WTC11 (cell line): ENCODE measurements at regions not wholly inside any gene's neighbourhood (a gene's known extent, or its start where the extent isn't known, plus 50 kb on each side); places are given as distances from the start of the nearest gene placed in this dataset.

Experiments
- ARID4B ChIP-seq: sonication (generic); formaldehyde crosslinking; IDR thresholded peaks from 2 replicates; pipeline ENCODE4 v1.8.0; 2023; ENCODE audit warnings: missing genetic modification reagents, mild to moderate bottlenecking, borderline replicate concordance
- ATF3 ChIP-seq: sonication (generic); formaldehyde crosslinking; conservative IDR thresholded peaks from 2 replicates; pipeline ENCODE4 v1.8.1; 2022; ENCODE audit warnings: mild to moderate bottlenecking, missing genetic modification reagents
- CBFB ChIP-seq: sonication (generic); formaldehyde crosslinking; IDR thresholded peaks from 2 replicates; pipeline ENCODE4 v1.8.1; 2022; ENCODE audit warnings: mild to moderate bottlenecking, low read depth, missing genetic modification reagents
- CTCF ChIP-seq: fragments of 200-600 bp; IDR thresholded peaks from 2 replicates; pipeline ENCODE4 v1.8.0; 2022; ENCODE audit warnings: antibody characterized with exemption
- ELF4 ChIP-seq: sonication (generic); formaldehyde crosslinking; IDR thresholded peaks from 2 replicates; pipeline ENCODE4 v1.8.1; 2022; ENCODE audit warnings: low read depth, mild to moderate bottlenecking, moderate library complexity, missing genetic modification reagents
- ETV6 ChIP-seq: sonication (generic); formaldehyde crosslinking; IDR thresholded peaks from 2 replicates; pipeline ENCODE4 v1.8.1; 2022; ENCODE audit warnings: mild to moderate bottlenecking, missing genetic modification reagents
- FOXP4 ChIP-seq: sonication (generic); formaldehyde crosslinking; IDR thresholded peaks from 2 replicates; pipeline ENCODE4 v1.8.0; 2022; ENCODE audit warnings: mild to moderate bottlenecking, missing genetic modification reagents
- MAX ChIP-seq: sonication (generic); formaldehyde crosslinking; IDR thresholded peaks from 2 replicates; pipeline ENCODE4 v1.8.0; 2022; ENCODE audit warnings: mild to moderate bottlenecking, missing genetic modification reagents
- SOX15 ChIP-seq: fragments of 250-450 bp; sonication (Bioruptor Pico); IDR thresholded peaks from 2 replicates; pipeline ENCODE4 v1.9.0; 2021; ENCODE audit warnings: mild to moderate bottlenecking
- TCF7 ChIP-seq: sonication (generic); formaldehyde crosslinking; IDR thresholded peaks from 2 replicates; pipeline ENCODE4 v1.8.0; 2022; ENCODE audit warnings: mild to moderate bottlenecking, low read depth, missing genetic modification reagents, moderate library complexity
- TEAD4 ChIP-seq: sonication (generic); formaldehyde crosslinking; IDR thresholded peaks from 2 replicates; pipeline ENCODE4 v1.8.0; 2022; ENCODE audit warnings: mild to moderate bottlenecking, missing genetic modification reagents
- USF2 ChIP-seq: sonication (generic); formaldehyde crosslinking; IDR thresholded peaks from 2 replicates; pipeline ENCODE4 v1.8.1; 2023; ENCODE audit warnings: mild to moderate bottlenecking, missing genetic modification reagents, moderate library complexity
- ZNF138 ChIP-seq: sonication (generic); formaldehyde crosslinking; conservative IDR thresholded peaks from 2 replicates; pipeline ENCODE4 v1.8.1; 2022; ENCODE audit warnings: mild to moderate bottlenecking, moderate library complexity, missing genetic modification reagents
- ZNF263 ChIP-seq: sonication (generic); formaldehyde crosslinking; IDR thresholded peaks from 2 replicates; pipeline ENCODE4 v1.8.1; 2022; ENCODE audit warnings: low read depth, mild to moderate bottlenecking, moderate library complexity, missing genetic modification reagents

GRCh38 chr22:25447067-25447685, 117.3 kb upstream of the GRK3 start:
- TF ChIP-seq CTCF: no peak
- no peak for TF ChIP-seq ETV6 (CRISPR knock-in tag)
- no peak for TF ChIP-seq ATF3 (CRISPR knock-in tag)
- TF ChIP-seq TEAD4 (CRISPR knock-in tag): no peak
- no peak for TF ChIP-seq ZNF263 (CRISPR knock-in tag)
- no peak for TF ChIP-seq MAX (CRISPR knock-in tag)
- no peak for TF ChIP-seq USF2 (CRISPR knock-in tag)
- no peak for TF ChIP-seq TCF7 (CRISPR knock-in tag)
- TF ChIP-seq CBFB (CRISPR knock-in tag): no peak
- TF ChIP-seq SOX15 (CRISPR knock-in tag): no peak
- no peak for TF ChIP-seq FOXP4 (CRISPR knock-in tag)
- no peak for TF ChIP-seq ARID4B (CRISPR knock-in tag)
- TF ChIP-seq ELF4: no peak
- no peak for TF ChIP-seq ZNF138 (CRISPR knock-in tag)
